Mucosa of descending colon (tissue), 3 donors: ENCODE measurements at regions not wholly inside any gene's neighbourhood (a gene's known extent, or its start where the extent isn't known, plus 50 kb on each side); places are given as distances from the start of the nearest gene placed in this dataset.

ENCODE experiments used
- ATAC-seq: fragments of 200-7000 bp; cut with Tn5 transposase; one replicate; pipeline ENCODE4 v1.9.1; 2020; ENCODE audit warnings: mild to moderate bottlenecking, moderate library complexity
- DNase-seq, 3 donors: peaks; one replicate each; pipeline ENCODE4 v3.0.0-alpha.2; 2020
- H3K36me3 ChIP-seq: fragments of 200-600 bp; one replicate; pipeline ENCODE4 v1.8.0; 2021; ENCODE audit warnings: low read depth, mild to moderate bottlenecking
- H3K4me1 ChIP-seq: fragments of 200-600 bp; one replicate; pipeline ENCODE4 v1.8.0; 2021; ENCODE audit warnings: low read depth, mild to moderate bottlenecking
- H3K4me3 ChIP-seq: fragments of 200-600 bp; one replicate; pipeline ENCODE4 v1.8.0; 2021; ENCODE audit warnings: mild to moderate bottlenecking
- H3K9me3 ChIP-seq: fragments of 200-600 bp; one replicate; pipeline ENCODE4 v1.8.0; 2021; ENCODE audit warnings: mild to moderate bottlenecking
- intact Hi-C, 2 donors: fragments of 100-400 bp; cut with DNase I in 1 of 2; cut with micrococcal nuclease in 1 of 2; formaldehyde crosslinking; loops; one replicate each; pipeline versions ENCODE4 v1.11.0 to v1.11.1; 2022; cut with DNase I, micrococcal nuclease
- TF ChIP-seq, protein P1 (sequence below): fragments of 200-600 bp; IDR thresholded peaks from one replicate; pipeline ENCODE4 v1.8.0; 2022; ENCODE audit warnings: antibody characterized with exemption, mild to moderate bottlenecking
- donor health status: DM: no; HTN: no; CAD: no; lungs with moderate emphysema.
- donor health status: DM: no; HTN: no; CAD: no.
- donor health status: DM: no; HTN: yes; CAD: no.

- TF ChIP-seq, protein P1, sequence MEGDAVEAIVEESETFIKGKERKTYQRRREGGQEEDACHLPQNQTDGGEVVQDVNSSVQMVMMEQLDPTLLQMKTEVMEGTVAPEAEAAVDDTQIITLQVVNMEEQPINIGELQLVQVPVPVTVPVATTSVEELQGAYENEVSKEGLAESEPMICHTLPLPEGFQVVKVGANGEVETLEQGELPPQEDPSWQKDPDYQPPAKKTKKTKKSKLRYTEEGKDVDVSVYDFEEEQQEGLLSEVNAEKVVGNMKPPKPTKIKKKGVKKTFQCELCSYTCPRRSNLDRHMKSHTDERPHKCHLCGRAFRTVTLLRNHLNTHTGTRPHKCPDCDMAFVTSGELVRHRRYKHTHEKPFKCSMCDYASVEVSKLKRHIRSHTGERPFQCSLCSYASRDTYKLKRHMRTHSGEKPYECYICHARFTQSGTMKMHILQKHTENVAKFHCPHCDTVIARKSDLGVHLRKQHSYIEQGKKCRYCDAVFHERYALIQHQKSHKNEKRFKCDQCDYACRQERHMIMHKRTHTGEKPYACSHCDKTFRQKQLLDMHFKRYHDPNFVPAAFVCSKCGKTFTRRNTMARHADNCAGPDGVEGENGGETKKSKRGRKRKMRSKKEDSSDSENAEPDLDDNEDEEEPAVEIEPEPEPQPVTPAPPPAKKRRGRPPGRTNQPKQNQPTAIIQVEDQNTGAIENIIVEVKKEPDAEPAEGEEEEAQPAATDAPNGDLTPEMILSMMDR: no peak
- Histone ChIP-seq H3K36me3 (no peaks in the 10 kb centered on the region), H3K4me3 (no peak overlapping the region), H3K9me3 (no peaks in the 10 kb centered on the region), H3K4me1 (peaks cover 15% of the 10 kb centered on the region)
- ATAC-seq (peak; percentile 40), DNase-seq (no peak)
- intact Hi-C loops: no loop called here
Observed at GRCh38 chr2:47226132-47226922, 50.0 kb upstream of the CALM2 start.
